ENCODE measurements at regions not wholly inside any gene's neighbourhood (a gene's known extent, or its start where the extent isn't known, plus 50 kb on each side); places are given as distances from the start of the nearest gene placed in this dataset.

GRCh38 chr7:153012203-153012602 is 252.7 kb downstream of the ACTR3B start:
- no peak for TF ChIP-seq POLR2A (IDR thresholded peaks at IDR 0.05)
- TF ChIP-seq, protein P1, sequence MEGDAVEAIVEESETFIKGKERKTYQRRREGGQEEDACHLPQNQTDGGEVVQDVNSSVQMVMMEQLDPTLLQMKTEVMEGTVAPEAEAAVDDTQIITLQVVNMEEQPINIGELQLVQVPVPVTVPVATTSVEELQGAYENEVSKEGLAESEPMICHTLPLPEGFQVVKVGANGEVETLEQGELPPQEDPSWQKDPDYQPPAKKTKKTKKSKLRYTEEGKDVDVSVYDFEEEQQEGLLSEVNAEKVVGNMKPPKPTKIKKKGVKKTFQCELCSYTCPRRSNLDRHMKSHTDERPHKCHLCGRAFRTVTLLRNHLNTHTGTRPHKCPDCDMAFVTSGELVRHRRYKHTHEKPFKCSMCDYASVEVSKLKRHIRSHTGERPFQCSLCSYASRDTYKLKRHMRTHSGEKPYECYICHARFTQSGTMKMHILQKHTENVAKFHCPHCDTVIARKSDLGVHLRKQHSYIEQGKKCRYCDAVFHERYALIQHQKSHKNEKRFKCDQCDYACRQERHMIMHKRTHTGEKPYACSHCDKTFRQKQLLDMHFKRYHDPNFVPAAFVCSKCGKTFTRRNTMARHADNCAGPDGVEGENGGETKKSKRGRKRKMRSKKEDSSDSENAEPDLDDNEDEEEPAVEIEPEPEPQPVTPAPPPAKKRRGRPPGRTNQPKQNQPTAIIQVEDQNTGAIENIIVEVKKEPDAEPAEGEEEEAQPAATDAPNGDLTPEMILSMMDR (IDR thresholded peaks at IDR 0.05 in 8 of 11, conservative IDR thresholded peaks at IDR 0.05 in 3 of 11) = no peak
- TF ChIP-seq POLR2AphosphoS5 (IDR thresholded peaks at IDR 0.05) = no peak
- no peaks in the 10 kb centered on the region for H3K27me3 ChIP-seq (replicated peaks in 1 of 7)
- H3K27ac ChIP-seq = no peak overlapping the region
- H3K36me3 ChIP-seq = no peaks in the 10 kb centered on the region
- intact Hi-C loops (cut with DNase I; ENCODE audit: low total_unique reads) = no loop called here
- no peaks in the 10 kb centered on the region for H3K4me1 ChIP-seq
- H3K9me3 ChIP-seq = no peaks in the 10 kb centered on the region
- WGBS, 5 donors = 76 to 87% (median 81%) methylated on average over 4 of the region's 4 CpGs
- no peak overlapping the region for H3K4me3 ChIP-seq
- DNase-seq = no peak

DNA sequence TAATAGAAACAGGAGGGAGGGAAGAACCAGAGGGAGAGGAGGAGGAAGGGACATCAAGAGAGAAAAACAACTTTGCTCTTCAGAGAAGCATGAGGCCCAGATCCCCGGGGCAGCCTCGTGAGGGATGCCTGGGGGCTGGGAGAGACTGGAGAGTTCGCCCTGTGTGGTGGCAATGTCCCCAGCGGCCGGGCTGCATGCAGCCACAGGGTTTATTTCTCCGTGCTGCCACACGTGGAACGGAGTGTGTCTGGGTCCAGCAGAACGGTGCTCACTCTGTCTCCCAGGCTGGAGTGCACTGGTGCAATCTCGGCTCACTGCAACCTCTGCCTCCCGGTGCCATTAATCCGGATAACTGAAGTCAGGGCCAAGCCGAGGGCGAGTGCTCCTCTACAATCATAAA is 257.7 kb downstream of the ACTR3B start:
- no peak for DNase-seq
- H3K27ac ChIP-seq = no peak overlapping the region
- H3K36me3 ChIP-seq = no peaks in the 10 kb centered on the region
- 64 to 73% (median 72%) methylated on average over 14 of the region's 14 CpGs for WGBS, 5 donors
- no peaks in the 10 kb centered on the region for H3K27me3 ChIP-seq (replicated peaks in 1 of 7)
- no peaks in the 10 kb centered on the region for H3K4me1 ChIP-seq
- no peak overlapping the region for H3K4me3 ChIP-seq
- intact Hi-C loops (cut with DNase I; ENCODE audit: low total_unique reads) = no loop called here
- peaks cover 0 to 10% (median 0%) of the 10 kb centered on the region in 8 donors for H3K9me3 ChIP-seq
- no peak for TF ChIP-seq POLR2AphosphoS5 (IDR thresholded peaks at IDR 0.05)
- TF ChIP-seq POLR2A (IDR thresholded peaks at IDR 0.05) = no peak
- TF ChIP-seq, protein P1 (IDR thresholded peaks at IDR 0.05 in 8 of 11, conservative IDR thresholded peaks at IDR 0.05 in 3 of 11) = no peak

DNA sequence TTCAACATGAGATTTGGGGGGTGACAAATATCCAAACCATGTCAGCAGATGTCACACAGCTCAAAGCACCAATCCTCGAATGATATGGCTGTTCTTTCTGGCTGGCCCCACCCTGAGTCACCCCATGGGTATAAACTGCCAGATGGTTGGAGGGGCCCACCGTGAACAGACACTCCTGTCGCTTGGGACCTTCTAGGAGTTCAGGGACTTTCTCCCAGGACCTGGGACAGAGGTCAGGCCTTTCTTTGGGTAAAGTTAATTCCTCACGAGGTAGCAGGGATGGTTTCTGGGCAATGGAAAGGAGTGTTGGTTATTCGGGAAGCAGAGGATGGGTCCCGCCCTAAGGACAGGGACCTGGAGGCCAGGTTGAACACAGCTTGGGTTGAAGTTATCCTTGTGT is 262.0 kb downstream of the ACTR3B start:
- no peak overlapping the region for H3K4me3 ChIP-seq
- H3K27ac ChIP-seq = no peak overlapping the region
- H3K36me3 ChIP-seq = no peaks in the 10 kb centered on the region
- intact Hi-C loops (cut with DNase I; ENCODE audit: low total_unique reads) = no loop called here
- WGBS, 5 donors = 70 to 88% (median 81%) methylated on average over 6 of the region's 6 CpGs
- DNase-seq = no peak
- TF ChIP-seq, protein P1 (IDR thresholded peaks at IDR 0.05 in 8 of 11, conservative IDR thresholded peaks at IDR 0.05 in 3 of 11) = no peak
- no peak for TF ChIP-seq POLR2A (IDR thresholded peaks at IDR 0.05)
- TF ChIP-seq POLR2AphosphoS5 (IDR thresholded peaks at IDR 0.05) = no peak
- H3K27me3 ChIP-seq (replicated peaks in 1 of 7) = no peaks in the 10 kb centered on the region
- H3K9me3 ChIP-seq = peaks cover 0 to 10% (median 0%) of the 10 kb centered on the region in 8 donors
- H3K4me1 ChIP-seq = no peaks in the 10 kb centered on the region

DNA sequence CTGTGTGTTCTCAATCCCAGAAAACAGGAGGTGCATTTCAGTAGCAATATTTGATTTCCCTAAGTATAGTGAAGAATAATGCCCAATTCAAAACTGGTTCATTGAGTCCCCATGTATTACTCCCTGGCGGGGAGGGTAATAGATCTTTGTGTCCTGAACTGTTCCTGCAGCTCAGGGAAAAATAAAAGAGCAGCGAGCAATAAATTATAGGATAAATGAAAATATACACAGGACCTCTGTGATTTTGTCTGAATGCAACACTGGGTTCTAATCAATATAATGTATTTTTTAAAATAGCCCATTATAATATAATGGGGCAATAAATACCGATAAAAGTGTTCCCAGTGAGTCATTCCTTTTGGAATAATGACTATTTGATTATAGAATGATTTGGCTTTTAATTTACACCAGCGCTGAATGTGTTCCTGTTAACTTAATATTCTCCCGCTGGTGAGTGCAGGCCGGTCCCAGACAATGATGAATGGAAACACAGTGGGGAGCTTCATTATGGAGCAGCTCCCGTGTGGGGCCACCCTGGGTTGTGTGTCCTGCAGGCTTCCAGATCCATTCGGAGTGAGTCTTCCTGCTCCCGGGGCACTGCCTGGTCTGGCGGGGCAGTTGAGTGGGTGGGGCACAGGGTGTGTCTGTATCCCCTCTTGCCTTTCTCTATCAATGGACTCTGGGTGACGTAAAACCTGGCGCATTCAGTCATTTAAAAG is 263.1 kb downstream of the ACTR3B start:
- intact Hi-C loops (cut with DNase I; ENCODE audit: low total_unique reads) = no loop called here
- no peaks in the 10 kb centered on the region for H3K4me1 ChIP-seq
- TF ChIP-seq POLR2A (IDR thresholded peaks at IDR 0.05) (no peak), POLR2AphosphoS5 (IDR thresholded peaks at IDR 0.05) (no peak)
- TF ChIP-seq, protein P1 (IDR thresholded peaks at IDR 0.05 in 8 of 11, conservative IDR thresholded peaks at IDR 0.05 in 3 of 11) = no peak
- WGBS, 5 donors = 58 to 67% (median 61%) methylated on average over 12 of the region's 12 CpGs
- H3K27me3 ChIP-seq (replicated peaks in 1 of 7) = no peaks in the 10 kb centered on the region
- no peaks in the 10 kb centered on the region for H3K36me3 ChIP-seq
- H3K4me3 ChIP-seq = no peak overlapping the region
- no peak for DNase-seq
- no peak overlapping the region for H3K27ac ChIP-seq
- peaks cover 0 to 10% (median 0%) of the 10 kb centered on the region in 8 donors for H3K9me3 ChIP-seq

Measured in spleen (tissue), 11 donors.